GM19193 (cell line): ENCODE measurements at regions not wholly inside any gene's neighbourhood (a gene's known extent, or its start where the extent isn't known, plus 50 kb on each side); places are given as distances from the start of the nearest gene placed in this dataset.

Experiments
- POLR2A ChIP-seq: IDR thresholded peaks from 4 replicates; pipeline ENCODE4 v1.6.1; 2011; ENCODE audit not compliant: insufficient read depth, insufficient read length; ENCODE audit errors: extremely low read depth

DNA sequence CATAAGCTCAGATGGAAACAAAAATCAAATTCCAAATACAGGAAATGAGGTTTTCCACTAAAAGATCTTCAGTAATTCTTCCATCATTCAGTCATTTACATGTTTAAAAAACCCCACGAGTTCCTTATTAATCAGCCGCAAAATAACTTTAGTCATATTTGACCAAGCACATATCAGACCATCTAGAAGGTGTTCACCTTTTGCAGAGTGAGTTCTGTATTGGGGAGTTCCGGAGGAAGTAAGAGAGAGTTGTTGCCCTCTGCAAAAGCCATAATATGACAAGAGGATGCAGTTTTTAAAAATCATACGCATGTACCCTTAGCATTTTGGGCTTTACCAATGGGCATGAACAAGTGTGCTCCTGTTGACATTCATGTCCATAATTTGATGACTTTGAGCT, 61.6 kb downstream of the CCR1 start:
- TF ChIP-seq POLR2A, result no peak

DNA sequence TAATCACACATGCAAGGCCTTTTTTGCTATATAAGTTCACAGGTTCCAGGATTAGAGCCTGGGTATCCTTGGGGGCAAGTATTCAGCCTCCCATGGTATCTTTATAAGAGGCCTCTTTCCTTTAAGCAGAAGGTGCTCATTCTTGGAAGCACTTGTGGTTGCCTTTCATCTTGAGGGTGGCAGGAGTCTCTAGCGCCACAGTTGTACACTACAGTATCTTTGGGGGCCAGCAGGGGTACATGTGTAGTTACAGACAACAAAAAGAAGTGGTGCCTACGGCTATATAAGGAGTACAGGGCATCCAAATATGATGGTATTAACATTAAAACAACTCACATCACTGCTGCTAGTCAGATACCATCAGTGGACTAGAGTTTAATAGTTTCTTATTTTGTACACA, 62.1 kb downstream of the CCR1 start:
- TF ChIP-seq POLR2A, result no peak

DNA sequence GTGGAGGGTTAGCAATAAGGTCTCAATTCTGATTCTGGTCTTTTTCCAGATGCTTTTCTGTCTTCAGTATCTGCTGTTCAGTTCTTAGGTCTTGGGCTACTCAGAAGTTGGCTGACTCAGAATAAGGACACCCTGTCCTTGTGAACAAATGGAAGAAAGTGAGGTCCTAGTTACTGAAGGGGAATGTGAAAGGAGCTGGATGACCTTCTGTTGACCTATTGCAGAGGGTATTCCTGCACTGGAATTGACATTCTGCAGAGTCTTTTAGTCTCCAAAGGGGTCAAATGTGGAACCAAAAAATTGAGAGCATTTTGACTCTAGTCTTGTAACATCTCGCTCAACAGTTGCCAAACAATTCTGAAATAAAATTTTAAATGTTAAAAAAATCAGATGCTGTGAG, 63.0 kb downstream of the CCR1 start:
- no peak for TF ChIP-seq POLR2A

DNA sequence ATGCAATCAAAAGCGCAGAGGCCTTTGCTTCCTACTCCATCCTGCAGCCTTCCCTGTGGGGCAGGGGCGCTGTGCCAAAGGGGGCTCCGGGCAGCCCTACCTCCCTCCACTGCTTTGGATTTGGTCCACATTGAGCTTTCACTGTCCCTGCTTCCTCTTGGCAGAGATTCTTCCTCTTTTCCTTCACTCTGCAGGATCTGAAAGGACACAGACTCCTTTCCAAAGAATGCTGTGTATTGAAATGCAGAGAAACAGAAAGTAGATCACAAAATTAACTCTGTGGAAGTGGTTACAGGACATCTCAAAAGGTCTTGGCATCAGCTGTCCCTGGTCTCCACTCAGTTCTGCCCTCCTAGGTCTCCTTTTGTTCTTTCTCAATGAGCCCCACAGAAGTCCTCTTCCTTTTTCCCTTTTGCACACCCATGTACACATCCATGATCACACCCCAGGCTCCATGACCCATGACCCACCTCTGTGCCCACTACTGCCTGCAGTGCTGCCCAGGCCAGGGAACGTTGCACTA, 64.1 kb downstream of the CCR1 start:
- TF ChIP-seq POLR2A, result no peak

DNA sequence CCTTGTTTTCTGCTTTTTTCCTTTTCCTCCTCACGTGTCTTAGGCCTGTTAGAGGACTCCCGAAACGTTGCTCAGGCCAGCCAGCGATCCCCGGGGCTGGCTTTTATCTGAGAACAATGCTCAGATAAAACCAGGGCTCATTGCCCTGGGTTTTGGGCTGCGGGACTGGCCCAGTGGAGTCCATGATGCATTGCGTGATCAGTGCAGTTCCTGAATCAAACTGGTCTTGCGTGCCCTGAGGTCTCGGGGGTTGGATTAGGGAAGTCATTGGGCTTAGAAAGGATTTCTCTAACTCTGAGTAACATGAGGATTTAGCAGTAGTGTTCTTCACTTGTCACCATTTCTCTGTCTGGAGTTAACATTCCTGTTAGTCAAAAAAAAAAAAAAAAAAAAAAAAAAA, 66.3 kb downstream of the CCR1 start:
- TF ChIP-seq POLR2A, result no peak

DNA sequence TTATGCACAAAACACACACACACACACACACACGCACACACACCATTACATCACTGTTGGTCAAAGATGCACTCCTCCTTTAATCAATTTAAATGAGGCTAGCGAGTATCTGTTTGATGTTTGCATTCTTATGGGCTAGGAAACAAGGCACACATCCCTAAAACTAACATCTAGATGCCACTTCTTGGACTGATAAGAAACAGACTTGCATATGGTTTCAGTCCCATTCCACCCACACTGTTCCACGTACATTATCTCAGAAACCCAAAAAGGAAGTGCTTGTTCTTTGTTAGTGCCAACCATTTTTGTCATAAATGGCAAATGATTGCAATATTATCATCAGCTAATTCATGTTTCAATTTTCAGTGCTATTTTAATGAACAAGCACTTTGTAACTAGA, 69.5 kb downstream of the CCR1 start:
- TF ChIP-seq POLR2A, result no peak

DNA sequence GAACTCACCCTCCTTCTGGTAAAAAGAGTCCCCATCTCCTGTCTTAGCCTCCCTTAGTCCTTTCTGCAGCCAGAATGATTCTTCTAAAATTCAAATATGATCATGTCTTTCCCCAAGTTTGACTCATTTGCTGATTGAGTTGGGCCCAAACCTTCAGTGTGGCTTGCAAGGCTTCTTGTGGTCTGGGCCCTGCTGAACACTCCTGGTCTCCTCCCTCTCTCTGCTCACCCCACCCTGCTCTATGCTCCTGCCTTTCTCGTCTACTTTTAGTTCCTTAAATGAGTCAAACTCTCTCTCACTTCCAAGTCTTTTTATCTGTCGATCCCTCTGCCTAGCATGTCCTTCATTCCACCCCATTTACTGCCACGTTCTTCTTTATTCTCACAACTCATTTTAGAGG, 72.6 kb downstream of the CCR1 start:
- no peak for TF ChIP-seq POLR2A

DNA sequence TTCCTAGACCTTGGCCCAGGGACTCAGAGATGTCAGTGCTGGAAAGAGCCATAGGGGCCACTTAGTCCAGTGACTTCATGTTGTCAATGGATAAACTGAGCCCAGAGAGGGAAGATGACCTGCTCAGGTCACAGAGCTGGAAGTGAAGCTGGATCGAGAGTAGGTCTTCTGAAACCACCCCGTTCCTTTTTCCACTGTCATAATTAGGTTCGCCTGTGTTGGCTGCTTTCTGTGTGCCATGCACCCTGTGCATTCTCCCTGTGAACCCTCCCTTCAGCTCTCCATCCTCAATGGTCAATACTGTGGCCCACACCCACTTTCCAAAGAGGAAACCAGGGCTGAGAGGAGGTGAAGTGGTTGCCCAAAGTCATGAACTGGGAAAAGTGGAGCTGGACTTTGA, 74.8 kb downstream of the CCR1 start:
- TF ChIP-seq POLR2A, result no peak

DNA sequence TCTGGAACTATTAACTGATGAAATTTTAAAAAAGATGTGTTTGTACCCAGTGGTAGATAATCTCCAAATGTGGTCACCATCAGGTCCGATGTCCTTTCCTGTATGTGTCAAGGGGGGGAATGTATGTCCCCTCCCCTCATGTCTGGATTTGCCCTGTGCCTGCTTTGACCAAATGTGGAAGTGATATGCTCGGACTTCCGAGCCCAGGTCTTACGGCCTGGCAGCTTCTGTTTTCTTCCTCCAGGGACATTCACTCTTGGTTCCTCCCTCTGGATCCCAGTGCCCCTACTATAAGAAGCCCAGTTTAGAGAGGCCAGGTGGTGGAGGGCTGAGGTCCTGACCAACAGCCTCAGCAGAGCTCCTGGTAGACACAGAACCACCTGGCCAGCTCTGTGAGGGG, 75.5 kb downstream of the CCR1 start:
- TF ChIP-seq POLR2A, result no peak

DNA sequence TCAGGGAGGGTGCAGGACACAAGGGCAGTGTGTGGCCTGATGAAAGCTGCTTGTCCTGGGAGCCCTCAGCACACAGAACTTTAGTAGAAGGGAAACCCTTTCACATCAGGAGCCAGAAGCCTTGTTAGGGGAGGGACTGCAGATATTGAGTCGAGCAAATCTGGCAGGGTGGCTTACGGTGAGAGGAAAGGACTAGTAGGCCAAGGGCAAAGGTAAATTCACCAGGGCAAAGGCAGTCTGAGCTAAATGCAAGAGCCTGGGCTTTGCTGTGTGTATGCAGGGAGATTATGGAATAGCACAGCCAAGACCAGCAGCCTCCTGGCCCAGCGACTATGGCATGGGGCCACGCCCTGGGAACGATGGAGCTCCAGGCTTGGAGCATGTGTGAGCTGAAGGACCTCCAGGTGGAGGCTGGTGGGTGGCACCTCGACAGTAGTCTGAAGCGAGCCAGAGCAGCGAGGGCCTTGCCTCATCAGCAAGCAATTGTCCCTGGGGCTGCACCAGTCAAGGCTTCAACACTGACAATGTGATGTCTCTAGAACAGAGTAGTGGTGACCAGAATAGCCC, 76.1 kb downstream of the CCR1 start:
- TF ChIP-seq POLR2A, result no peak

DNA sequence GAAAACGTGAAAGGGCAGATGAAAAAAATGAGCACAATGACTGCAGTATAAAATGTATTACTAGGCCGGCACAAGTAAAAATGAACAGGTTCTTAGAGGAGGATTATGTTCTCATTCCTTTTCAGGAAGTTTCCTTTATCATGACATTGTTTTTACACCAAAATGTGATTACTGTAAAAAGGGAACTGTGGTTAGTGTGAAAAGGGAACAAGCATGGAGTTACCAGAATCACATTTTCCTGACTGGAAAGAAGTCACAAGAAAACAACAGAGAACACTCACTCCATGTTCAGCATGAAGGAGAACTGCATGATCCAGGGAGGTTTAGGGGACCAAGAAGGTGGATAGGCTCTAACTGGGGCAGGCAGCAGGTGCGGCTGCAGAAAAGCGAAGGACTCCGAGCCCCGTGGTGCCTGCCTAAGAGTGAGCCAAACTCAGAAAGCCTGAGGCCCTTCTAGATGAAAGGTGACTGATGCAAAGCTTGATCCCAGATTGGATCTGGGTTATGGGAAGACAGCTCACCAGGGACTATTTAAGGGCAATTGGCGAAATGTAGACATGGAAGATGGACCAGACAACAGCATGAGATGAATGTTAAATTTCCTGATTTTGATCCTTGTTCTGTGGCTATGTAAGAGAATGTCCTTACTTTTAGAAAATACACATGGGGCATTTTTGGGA, 77.3 kb downstream of the CCR1 start:
- no peak for TF ChIP-seq POLR2A

DNA sequence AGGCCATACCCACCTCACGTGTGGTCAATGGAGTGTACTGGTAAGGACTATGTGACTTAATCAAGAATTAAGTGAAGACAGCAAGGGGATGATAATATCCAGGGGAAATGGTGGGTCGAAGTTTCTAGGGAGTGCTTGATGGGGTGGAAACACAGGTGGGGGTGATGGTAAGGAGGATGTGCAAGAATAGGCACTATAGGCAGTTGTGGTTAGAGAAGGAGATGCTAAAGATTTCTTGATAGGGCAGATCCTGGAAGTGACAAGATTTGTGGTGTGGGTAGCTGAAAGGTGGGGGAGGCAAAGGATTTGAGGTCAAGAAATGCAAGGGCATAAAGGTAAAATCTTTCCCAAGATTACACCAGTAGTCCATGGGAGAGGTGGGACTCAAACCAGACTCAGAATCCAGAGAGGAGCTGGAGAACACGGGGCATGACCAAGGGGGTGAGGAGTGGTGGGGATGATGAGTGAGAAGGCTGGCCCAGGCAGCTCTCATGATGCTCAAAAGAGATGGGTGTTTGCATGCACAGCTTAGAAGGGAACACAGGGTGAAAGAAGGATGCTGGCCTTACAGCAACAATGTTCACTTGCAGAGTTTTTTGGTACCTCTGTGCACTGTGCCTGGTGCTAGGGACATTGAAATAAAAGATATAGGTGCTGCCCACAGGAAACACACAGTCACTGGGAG, 78.4 kb downstream of the CCR1 start:
- no peak for TF ChIP-seq POLR2A

DNA sequence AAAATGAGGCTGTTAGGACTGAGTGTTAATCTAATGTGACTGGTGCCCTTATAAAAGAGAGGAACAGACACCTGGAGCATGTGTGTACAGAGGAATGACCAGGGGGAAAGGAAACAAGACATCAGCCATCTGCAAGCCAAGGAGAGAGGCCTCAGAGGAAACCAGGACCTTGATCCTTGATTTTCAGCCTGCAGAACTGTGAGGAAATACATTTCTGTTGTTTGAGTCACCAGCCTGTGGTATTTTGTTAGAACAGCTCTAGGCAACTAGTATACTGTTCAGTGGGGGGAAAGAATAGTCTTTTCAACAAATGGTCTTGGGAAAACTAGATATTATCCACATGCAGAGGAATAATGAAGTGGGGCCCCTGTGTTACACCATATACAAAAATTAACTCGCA, 80.6 kb downstream of the CCR1 start:
- no peak for TF ChIP-seq POLR2A

DNA sequence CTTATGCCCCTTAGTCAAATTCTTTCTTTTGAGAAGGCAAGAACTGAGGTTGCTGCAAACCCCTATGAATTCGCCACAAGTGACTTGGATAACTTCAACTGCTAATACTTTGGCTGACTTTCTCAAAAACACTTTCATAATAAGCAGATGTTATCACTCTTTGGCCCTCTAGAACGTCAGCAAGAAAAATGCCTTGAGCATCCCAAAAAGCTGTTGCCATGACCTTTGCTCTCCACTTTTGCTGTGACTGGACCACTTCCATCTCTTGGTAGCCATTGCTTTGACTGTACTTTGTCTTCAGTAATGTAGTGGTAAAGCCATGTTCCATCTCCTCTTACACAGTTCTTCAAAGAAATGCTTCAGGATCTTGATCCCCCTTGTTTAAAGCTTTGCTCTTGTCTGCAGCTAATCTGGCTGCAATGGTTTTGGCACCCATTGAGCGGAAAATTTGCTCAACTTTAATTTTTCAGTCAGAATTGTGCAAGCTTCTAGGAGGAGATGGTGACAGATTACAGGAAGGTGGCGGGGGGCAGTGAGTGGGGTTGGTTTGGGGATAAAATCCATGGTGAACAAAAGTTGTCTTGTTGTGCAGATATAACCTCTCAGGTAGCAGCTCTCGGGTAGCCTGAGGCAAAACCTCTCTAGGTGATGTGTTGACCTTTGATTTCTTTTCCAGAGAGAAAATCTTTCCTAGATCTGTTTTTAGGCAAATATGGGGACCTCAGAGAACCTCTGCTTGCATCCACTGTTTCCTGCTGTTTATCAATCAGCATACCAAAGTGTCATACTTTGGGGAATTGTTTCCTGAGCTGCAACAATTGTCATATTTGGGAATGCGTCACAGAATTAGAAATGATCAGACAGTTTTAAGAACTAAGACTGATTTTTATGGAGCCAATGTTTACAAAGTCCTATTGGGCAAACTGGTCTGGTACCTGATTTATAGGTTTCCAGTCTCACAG, 83.6 kb downstream of the CCR1 start:
- TF ChIP-seq POLR2A, result no peak

DNA sequence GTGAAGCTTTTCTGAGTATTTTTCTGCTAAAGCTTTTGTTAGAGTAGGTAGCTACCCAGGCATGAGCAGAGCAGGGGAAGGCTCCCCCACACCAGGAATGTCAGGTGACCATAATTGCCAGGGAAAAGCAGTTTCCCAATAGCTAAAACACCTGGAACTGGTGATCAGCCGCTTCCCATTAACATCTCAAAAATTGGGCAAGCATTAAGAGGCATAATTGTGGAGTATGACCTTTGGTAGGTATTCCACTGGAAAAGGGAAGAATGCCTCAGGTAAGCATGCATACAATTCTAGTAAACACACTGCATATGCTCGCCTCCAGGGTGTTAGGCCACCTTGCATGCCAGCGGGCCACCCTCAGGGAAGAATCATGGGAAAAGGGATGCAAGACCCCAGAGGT, 84.5 kb downstream of the CCR1 start:
- no peak for TF ChIP-seq POLR2A
